GM18498 (cell line): ENCODE measurements at regions not wholly inside any gene's neighbourhood (a gene's known extent, or its start where the extent isn't known, plus 50 kb on each side); places are given as distances from the start of the nearest gene placed in this dataset.

ENCODE experiments used
- ATAC-seq: cut with Tn5 transposase; IDR thresholded peaks from one replicate; pipeline ENCODE4 v1.9.1; 2021; ENCODE audit warnings: mild to moderate bottlenecking, moderate library complexity; ENCODE audit not compliant: unreplicated experiment

DNA sequence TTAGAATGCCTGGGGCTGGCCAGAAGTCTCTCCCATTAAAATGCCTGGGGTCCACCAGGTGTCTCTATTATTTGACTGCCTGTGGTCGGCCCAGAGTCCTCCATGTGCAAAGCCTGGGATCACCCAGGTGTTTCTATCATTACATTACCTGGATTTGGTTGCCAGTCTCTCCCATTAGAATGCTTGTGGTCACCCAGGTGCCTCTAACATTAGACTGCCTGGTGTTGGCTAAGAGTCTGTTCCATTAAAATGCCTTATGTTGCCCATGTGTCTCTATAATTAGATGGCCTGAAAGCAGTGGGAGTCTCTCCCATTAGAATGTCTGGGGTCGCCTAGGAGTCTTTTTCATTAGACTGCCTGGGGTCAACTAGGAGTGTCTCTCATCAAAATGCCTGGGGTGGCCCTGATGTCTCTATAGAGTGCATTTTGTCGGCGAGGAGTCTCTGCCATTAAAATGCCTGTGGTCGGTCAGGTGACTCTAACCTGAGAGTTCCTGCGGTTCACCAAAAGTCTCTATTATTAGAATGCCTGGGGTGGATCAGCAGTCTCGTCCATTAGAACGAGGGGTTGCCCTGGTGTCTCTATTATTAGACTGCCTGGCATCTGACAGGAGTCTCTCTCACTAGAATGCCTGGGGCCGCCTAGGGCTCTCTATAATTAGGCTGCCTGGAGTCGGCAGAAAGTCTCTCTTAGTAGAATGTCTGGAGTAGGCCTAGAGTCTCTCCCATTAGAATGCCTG, 1540.5 kb downstream of the UQCRFS1 start:
- no peak for ATAC-seq

DNA sequence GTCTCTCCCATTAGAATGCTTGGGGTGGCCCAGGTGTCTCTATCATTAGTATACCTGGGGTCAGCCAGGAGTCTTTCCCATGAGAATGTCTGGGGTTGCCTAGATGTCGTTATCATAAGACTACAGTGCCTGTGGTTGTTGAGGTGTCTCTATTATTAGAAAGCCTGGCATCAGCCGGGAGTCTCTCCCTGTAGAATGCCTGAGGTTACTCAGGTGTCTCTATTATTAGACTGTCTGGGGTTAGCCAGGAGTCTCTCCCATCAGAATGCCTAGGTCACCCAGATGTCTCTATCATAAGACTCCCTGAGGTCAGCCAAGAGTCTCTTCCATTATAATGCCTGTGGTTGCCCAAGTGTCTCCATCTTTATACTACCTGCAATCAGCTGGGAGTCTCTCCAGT, 1541.1 kb downstream of the UQCRFS1 start:
- ATAC-seq: no peak

DNA sequence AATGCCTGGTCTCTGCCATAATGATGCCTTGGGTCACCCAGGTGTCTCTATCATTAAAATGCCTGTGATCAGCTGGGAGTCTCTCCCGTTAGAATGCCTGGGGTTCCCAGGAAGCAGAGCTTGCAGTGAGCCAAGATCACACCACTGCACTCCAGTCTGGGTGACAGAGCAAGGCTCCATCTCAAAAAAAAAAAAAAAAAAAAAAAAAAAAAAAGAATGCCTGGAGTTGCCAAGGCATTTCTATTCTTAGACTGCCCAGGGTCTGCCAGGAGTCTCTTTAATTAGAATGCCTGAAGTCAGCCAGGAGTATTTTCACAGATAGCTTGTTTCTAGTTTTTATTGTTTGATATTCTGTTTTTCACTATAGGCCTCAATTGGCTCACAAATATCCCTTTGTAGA, 1552.5 kb downstream of the UQCRFS1 start:
- no peak for ATAC-seq

- no peak for ATAC-seq
These were observed 1555.5 kb downstream of the UQCRFS1 start for GRCh38 chr19:27657271-27658051.

DNA sequence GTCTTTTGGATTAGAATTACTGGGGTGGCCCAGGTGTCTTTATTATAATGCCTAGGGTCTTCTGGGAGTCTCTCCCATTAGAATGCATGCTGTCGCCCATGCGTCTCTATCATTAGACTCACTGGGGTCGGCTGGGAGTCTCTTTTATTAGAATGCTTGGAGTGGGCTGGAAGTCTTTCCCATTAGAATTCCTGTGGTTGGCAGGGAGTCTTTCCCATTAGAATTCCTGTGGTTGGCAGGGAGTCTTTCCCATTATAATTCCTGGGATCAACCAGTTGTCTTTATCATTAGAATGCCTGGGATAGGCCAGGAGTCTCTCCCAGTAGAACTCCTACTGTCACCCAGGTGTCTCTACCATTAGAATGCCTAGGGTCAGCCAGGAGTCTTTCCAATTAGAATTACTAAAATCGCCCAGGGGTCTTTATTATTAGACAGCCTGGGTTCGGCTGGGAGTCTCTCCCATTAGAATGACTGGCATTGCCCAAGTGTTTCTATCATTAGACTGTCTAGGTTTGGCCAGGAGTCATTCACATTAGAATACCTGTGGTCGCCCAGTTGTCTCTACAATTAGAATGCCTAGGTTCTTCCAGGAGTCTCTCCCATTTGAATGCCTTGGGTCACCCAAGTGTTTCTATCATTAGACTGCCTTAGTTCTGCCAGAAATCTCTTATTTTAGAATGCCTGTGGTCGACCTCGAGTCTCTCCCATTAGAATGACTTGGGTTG, 1558.5 kb downstream of the UQCRFS1 start:
- ATAC-seq: no peak

GRCh38 chr19:27652796-27653195, 1560.2 kb downstream of the UQCRFS1 start:
- ATAC-seq: no peak

- ATAC-seq: no peak
These were observed 1560.7 kb downstream of the UQCRFS1 start for GRCh38 chr19:27652281-27652680.

DNA sequence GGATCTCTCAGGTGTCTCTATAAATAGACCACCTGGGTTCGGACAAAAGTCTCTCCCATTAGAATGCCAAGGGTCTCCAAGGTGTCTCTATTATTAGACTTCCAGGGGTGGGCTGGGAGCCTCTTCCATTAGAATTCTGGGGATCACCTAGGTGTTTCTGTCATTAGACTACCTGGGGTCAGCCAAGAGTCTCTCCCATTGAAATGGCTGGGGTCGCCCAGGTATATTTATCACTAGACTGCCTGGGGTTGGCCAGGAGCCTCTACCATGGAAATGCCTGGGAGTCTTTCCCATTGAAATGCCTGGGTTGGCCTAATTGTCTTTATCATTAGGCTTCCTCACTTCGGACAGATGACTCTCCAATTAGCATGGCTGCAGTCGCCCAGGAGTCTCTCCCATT, 1565.5 kb downstream of the UQCRFS1 start:
- no peak for ATAC-seq

DNA sequence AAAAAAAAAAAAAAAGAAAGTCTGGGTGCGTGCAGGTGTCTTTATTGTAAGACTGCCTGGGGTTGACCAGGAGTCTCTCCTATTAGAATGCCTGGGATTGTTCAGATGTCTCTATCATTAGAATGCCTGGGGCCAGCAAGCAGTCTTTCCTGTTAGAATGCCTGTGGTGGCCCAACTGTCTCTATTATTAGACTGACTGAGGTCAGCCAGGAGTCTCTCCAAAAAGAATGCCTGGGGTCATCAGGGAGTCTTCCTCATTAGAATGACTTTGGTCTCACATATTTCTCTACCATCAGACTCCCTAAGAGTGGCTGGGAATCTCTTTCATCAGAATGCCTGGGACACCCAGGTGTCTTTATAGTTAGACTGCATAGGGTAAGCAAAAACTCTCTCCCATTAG, 1577.5 kb downstream of the UQCRFS1 start:
- ATAC-seq: no peak

GRCh38 chr19:27618006-27618405, 1594.9 kb downstream of the UQCRFS1 start:
- ATAC-seq: no peak

- no peak for ATAC-seq
These were observed 1632.0 kb downstream of the UQCRFS1 start for GRCh38 chr19:27580906-27581305.
